ENCODE measurements at regions not wholly inside any gene's neighbourhood (a gene's known extent, or its start where the extent isn't known, plus 50 kb on each side); places are given as distances from the start of the nearest gene placed in this dataset.

- no peaks in the 10 kb centered on the region for H3F3A ChIP-seq (replicated peaks; ENCODE audit: insufficient read depth)
- peak overlapping the region; percentile 34; the same call in 1 of the 2 replicates for H3K4me2 ChIP-seq
- H3K9me3 ChIP-seq, result 0 out of 2 replicates have a peak, but pooled peaks cover 6% of the 10 kb centered on the region
- ChIA-PET CTCF (no interaction called here), POLR2A (no interaction called here)
- H3K9me2 ChIP-seq, result no peaks in the 10 kb centered on the region
- peak overlapping the region; percentile 20; the same call in 1 of the 2 replicates for H2AFZ ChIP-seq (ENCODE audit: low read depth)
- no peaks in the 10 kb centered on the region for H3K27me3 ChIP-seq (ENCODE audit: insufficient read depth)
- no peak overlapping the region for H3K9ac ChIP-seq
- peaks cover 0 to 6% of the 10 kb centered on the region in 2 experiments; a peak in 2 of 4 replicates for H3K4me1 ChIP-seq (ENCODE audit: control insufficient read depth in 1 of 2, insufficient read depth in 2 of 2, low read depth in 1 of 2, low read length in 1 of 2)
- peak overlapping the region in 1 of 2 experiments; percentile 21; a peak in 1 of 4 replicates for H3K27ac ChIP-seq (ENCODE audit: low read depth in 2 of 2, low read length in 1 of 2)
- WGBS (ENCODE audit: low lambda C conversion rate), result 58% methylated on average over 5 of the region's 6 CpGs
- TF ChIP-seq MEF2A (IDR thresholded peaks at IDR 0.05; ENCODE audit: borderline replicate concordance, low read depth), result no peak
- no peak for TF ChIP-seq CHD2 (IDR thresholded peaks at IDR 0.05; ENCODE audit: low read length, partially characterized antibody)
- TF ChIP-seq FOSL2 (IDR thresholded peaks at IDR 0.05; ENCODE audit: borderline replicate concordance, low read depth), result peak; percentile 38; the same call in 1 of the 2 replicates
- TF ChIP-seq GATA2 (CRISPR knock-in tag; IDR thresholded peaks at IDR 0.05), result no peak
- DNase-seq, result no peak
- H3K79me2 ChIP-seq (ENCODE audit: insufficient read depth), result no peaks in the 10 kb centered on the region
- H3K36me3 ChIP-seq (replicated peaks in 1 of 2; ENCODE audit: control insufficient read depth in 1 of 2, insufficient read depth in 2 of 2, low read length in 1 of 2), result no peaks in the 10 kb centered on the region
- no peak overlapping the region for H3K4me3 ChIP-seq (ENCODE audit: low read depth in 2 of 2, low read length in 1 of 2)
- no peaks in the 10 kb centered on the region for H4K20me1 ChIP-seq (ENCODE audit: insufficient read depth)
These were observed 253.6 kb upstream of the IRF2BP2 start for GRCh38 chr1:234863551-234863971.

GRCh38 chr1:234862944-234863515, 253.1 kb upstream of the IRF2BP2 start:
- Histone ChIP-seq H3K4me2 (peak overlapping the region; percentile 34; the same call in 1 of the 2 replicates), H3K9me2 (no peaks in the 10 kb centered on the region), H4K20me1 (ENCODE audit: insufficient read depth) (no peaks in the 10 kb centered on the region), H3K79me2 (ENCODE audit: insufficient read depth) (no peaks in the 10 kb centered on the region), H3K9me3 (0 out of 2 replicates have a peak, but pooled peaks cover 6% of the 10 kb centered on the region), H3K36me3 (replicated peaks in 1 of 2; ENCODE audit: control insufficient read depth in 1 of 2, insufficient read depth in 2 of 2, low read length in 1 of 2) (no peaks in the 10 kb centered on the region), H3F3A (replicated peaks; ENCODE audit: insufficient read depth) (no peaks in the 10 kb centered on the region), H3K4me3 (ENCODE audit: low read depth in 2 of 2, low read length in 1 of 2) (no peak overlapping the region), H3K27ac (ENCODE audit: low read depth in 2 of 2, low read length in 1 of 2) (peak overlapping the region in 1 of 2 experiments; percentile 21; a peak in 1 of 4 replicates), H3K4me1 (ENCODE audit: control insufficient read depth in 1 of 2, insufficient read depth in 2 of 2, low read depth in 1 of 2, low read length in 1 of 2) (peaks cover 0 to 6% of the 10 kb centered on the region in 2 experiments; a peak in 2 of 4 replicates), H2AFZ (ENCODE audit: low read depth) (peak overlapping the region; percentile 20; the same call in 1 of the 2 replicates), H3K9ac (no peak overlapping the region), H3K27me3 (ENCODE audit: insufficient read depth) (no peaks in the 10 kb centered on the region)
- POLR2A ChIA-PET, result no interaction called here
- WGBS (ENCODE audit: low lambda C conversion rate), result 100% methylated on average over 5 of the region's 13 CpGs
- CTCF ChIA-PET, result no interaction called here
- no peak for DNase-seq
- no peak for TF ChIP-seq ZBTB33 (IDR thresholded peaks at IDR 0.05; ENCODE audit: borderline replicate concordance, low read depth)
- TF ChIP-seq GATA2 (CRISPR knock-in tag; IDR thresholded peaks at IDR 0.05), result no peak
- TF ChIP-seq JUND (IDR thresholded peaks at IDR 0.05), result no peak
- TF ChIP-seq SMC3 (IDR thresholded peaks at IDR 0.05; ENCODE audit: low read depth, low read length), result no peak

- CTCF ChIA-PET, result no interaction called here
- Histone ChIP-seq H3K27me3 (ENCODE audit: insufficient read depth) (no peaks in the 10 kb centered on the region), H3F3A (replicated peaks; ENCODE audit: insufficient read depth) (no peaks in the 10 kb centered on the region), H3K36me3 (replicated peaks in 1 of 2; ENCODE audit: control insufficient read depth in 1 of 2, insufficient read depth in 2 of 2, low read length in 1 of 2) (no peaks in the 10 kb centered on the region), H3K9me3 (0 out of 2 replicates have a peak, but pooled peaks cover 6% of the 10 kb centered on the region), H3K79me2 (ENCODE audit: insufficient read depth) (no peaks in the 10 kb centered on the region), H3K4me3 (ENCODE audit: low read depth in 2 of 2, low read length in 1 of 2) (no peak overlapping the region), H4K20me1 (ENCODE audit: insufficient read depth) (no peaks in the 10 kb centered on the region), H2AFZ (ENCODE audit: low read depth) (no peak overlapping the region), H3K4me2 (no peak overlapping the region), H3K4me1 (ENCODE audit: control insufficient read depth in 1 of 2, insufficient read depth in 2 of 2, low read depth in 1 of 2, low read length in 1 of 2) (peaks cover 0 to 4% of the 10 kb centered on the region in 2 experiments; a peak in 2 of 4 replicates), H3K9me2 (no peaks in the 10 kb centered on the region), H3K9ac (no peak overlapping the region), H3K27ac (ENCODE audit: low read depth in 2 of 2, low read length in 1 of 2) (no peak overlapping the region)
- WGBS (ENCODE audit: low lambda C conversion rate), result 81% methylated on average over 7 of the region's 7 CpGs
- DNase-seq, result no peak
- POLR2A ChIA-PET, result no interaction called here
- no peak for TF ChIP-seq SIN3A (IDR thresholded peaks at IDR 0.05; ENCODE audit: borderline replicate concordance, low read depth, low read length)
- TF ChIP-seq FOSL2 (IDR thresholded peaks at IDR 0.05; ENCODE audit: borderline replicate concordance, low read depth), result no peak
- no peak for TF ChIP-seq RCOR1 (IDR thresholded peaks at IDR 0.05; ENCODE audit: low read length)
- no peak for TF ChIP-seq NFIC (IDR thresholded peaks at IDR 0.05; ENCODE audit: borderline replicate concordance)
- no peak for TF ChIP-seq FOXJ3 (CRISPR knock-in tag; IDR thresholded peaks at IDR 0.05)
- TF ChIP-seq GATA2 (CRISPR knock-in tag; IDR thresholded peaks at IDR 0.05), result no peak
These were observed 252.5 kb upstream of the IRF2BP2 start for GRCh38 chr1:234862360-234862943.

All from SK-N-SH (cell line).